Nephron (organoid): ENCODE measurements at regions not wholly inside any gene's neighbourhood (a gene's known extent, or its start where the extent isn't known, plus 50 kb on each side); places are given as distances from the start of the nearest gene placed in this dataset.

Experiments
- H3K27ac Mint-ChIP-seq, 3 experiments: 2 replicates each; pipeline ENCODE4 v1.8.0; 2020; ENCODE audit warnings: mixed read lengths in 3 of 3, mild to moderate bottlenecking in 2 of 3, moderate library complexity in 1 of 3
- H3K27me3 Mint-ChIP-seq: 2 replicates; pipeline ENCODE4 v1.8.0; 2021; ENCODE audit warnings: low read depth, mild to moderate bottlenecking, moderate library complexity, mixed read lengths
- H3K36me3 Mint-ChIP-seq: 2 replicates; pipeline ENCODE4 v1.8.0; 2020; ENCODE audit warnings: low read depth, mixed read lengths
- H3K4me1 Mint-ChIP-seq: 2 replicates; pipeline ENCODE4 v1.8.0; 2020; ENCODE audit warnings: mixed read lengths
- H3K4me3 Mint-ChIP-seq, 3 experiments: 2 replicates each; pipeline ENCODE4 v1.8.0; 2020; ENCODE audit warnings: mild to moderate bottlenecking in 3 of 3, mixed read lengths in 3 of 3, moderate library complexity in 2 of 3
- H3K9me3 Mint-ChIP-seq: 2 replicates; pipeline ENCODE4 v1.8.0; 2020; ENCODE audit warnings: mixed read lengths
- TF ChIP-seq, protein P1 (sequence below), 3 experiments: fragments of 200-600 bp; sonication (generic); IDR thresholded peaks; one replicate each; pipeline ENCODE4 v1.5.0; 2021; ENCODE audit warnings: antibody characterized with exemption in 3 of 3; ENCODE audit not compliant: unreplicated experiment in 3 of 3

- H3K4me3 Mint-ChIP-seq: no peak overlapping the region
- H3K27me3 Mint-ChIP-seq: no peaks in the 10 kb centered on the region
- peaks cover 63% of the 10 kb centered on the region for H3K4me1 Mint-ChIP-seq
- no peaks in the 10 kb centered on the region for H3K9me3 Mint-ChIP-seq
- H3K27ac Mint-ChIP-seq: no peak overlapping the region
- TF ChIP-seq, protein P1, sequence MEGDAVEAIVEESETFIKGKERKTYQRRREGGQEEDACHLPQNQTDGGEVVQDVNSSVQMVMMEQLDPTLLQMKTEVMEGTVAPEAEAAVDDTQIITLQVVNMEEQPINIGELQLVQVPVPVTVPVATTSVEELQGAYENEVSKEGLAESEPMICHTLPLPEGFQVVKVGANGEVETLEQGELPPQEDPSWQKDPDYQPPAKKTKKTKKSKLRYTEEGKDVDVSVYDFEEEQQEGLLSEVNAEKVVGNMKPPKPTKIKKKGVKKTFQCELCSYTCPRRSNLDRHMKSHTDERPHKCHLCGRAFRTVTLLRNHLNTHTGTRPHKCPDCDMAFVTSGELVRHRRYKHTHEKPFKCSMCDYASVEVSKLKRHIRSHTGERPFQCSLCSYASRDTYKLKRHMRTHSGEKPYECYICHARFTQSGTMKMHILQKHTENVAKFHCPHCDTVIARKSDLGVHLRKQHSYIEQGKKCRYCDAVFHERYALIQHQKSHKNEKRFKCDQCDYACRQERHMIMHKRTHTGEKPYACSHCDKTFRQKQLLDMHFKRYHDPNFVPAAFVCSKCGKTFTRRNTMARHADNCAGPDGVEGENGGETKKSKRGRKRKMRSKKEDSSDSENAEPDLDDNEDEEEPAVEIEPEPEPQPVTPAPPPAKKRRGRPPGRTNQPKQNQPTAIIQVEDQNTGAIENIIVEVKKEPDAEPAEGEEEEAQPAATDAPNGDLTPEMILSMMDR (IDR thresholded peaks at IDR 0.05; ENCODE audit: unreplicated experiment in 3 of 3): no peak
- H3K36me3 Mint-ChIP-seq: no peaks in the 10 kb centered on the region
These were observed 448.1 kb downstream of the ARHGEF28 start for GRCh38 chr5:74074111-74074510.

- no peaks in the 10 kb centered on the region for H3K27me3 Mint-ChIP-seq
- TF ChIP-seq, protein P1 (IDR thresholded peaks at IDR 0.05; ENCODE audit: unreplicated experiment in 3 of 3): no peak
- peak overlapping the region; percentile 6 to 61 (median 50) for H3K27ac Mint-ChIP-seq
These were observed 447.3 kb downstream of the ARHGEF28 start for GRCh38 chr5:74073257-74073656.

GRCh38 chr5:74072646-74073045 lies 446.6 kb downstream of the ARHGEF28 start:
- H3K36me3 Mint-ChIP-seq: no peaks in the 10 kb centered on the region
- H3K4me3 Mint-ChIP-seq: peak overlapping the region in 1 of 3 experiments; percentile 25
- H3K27me3 Mint-ChIP-seq: no peaks in the 10 kb centered on the region
- H3K9me3 Mint-ChIP-seq: no peaks in the 10 kb centered on the region
- H3K4me1 Mint-ChIP-seq: peaks cover 63% of the 10 kb centered on the region
- H3K27ac Mint-ChIP-seq: peak overlapping the region in 2 of 3 experiments; percentile 50 to 61
- TF ChIP-seq, protein P1 (IDR thresholded peaks at IDR 0.05; ENCODE audit: unreplicated experiment in 3 of 3): no peak

More at GRCh38 chr5:74073257-74073656, 447.3 kb downstream of the ARHGEF28 start:
- Mint-ChIP-seq H3K9me3 (no peaks in the 10 kb centered on the region), H3K36me3 (no peaks in the 10 kb centered on the region), H3K4me1 (peaks cover 63% of the 10 kb centered on the region), H3K4me3 (peak overlapping the region in 1 of 3 experiments; percentile 28)

DNA sequence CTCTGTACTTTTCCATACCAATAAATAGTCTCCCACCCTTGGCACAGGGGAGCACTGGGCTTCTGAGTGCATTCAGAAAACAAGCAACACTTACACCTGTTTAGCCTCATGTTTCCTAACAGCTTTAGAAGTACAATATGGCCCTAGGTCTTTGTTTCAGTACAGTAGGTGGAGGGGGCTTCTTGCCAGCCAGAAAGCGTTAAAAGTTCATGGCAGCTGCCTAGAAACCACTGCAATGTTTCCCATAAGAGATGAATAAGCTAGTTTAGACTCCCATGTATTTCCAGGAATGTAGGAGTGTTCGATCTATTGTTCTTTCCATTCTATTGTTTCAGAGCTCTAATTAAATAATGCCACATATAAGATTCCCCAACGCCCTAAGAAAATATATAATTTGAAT lies 444.8 kb downstream of the ARHGEF28 start:
- TF ChIP-seq, protein P1 (IDR thresholded peaks at IDR 0.05; ENCODE audit: unreplicated experiment in 3 of 3): no peak
- Mint-ChIP-seq H3K27me3 (no peaks in the 10 kb centered on the region), H3K4me3 (no peak overlapping the region), H3K27ac (no peak overlapping the region), H3K36me3 (no peaks in the 10 kb centered on the region), H3K9me3 (no peaks in the 10 kb centered on the region), H3K4me1 (peaks cover 50% of the 10 kb centered on the region)

- Mint-ChIP-seq H3K4me3 (no peak overlapping the region), H3K9me3 (peaks cover 2% of the 10 kb centered on the region), H3K4me1 (peaks cover 49% of the 10 kb centered on the region), H3K27me3 (no peaks in the 10 kb centered on the region), H3K27ac (no peak overlapping the region), H3K36me3 (no peaks in the 10 kb centered on the region)
- TF ChIP-seq, protein P1 (IDR thresholded peaks at IDR 0.05; ENCODE audit: unreplicated experiment in 3 of 3): no peak
These were observed 443.7 kb downstream of the ARHGEF28 start for GRCh38 chr5:74069741-74070140.

- H3K4me1 Mint-ChIP-seq: peaks cover 55% of the 10 kb centered on the region
- no peak overlapping the region for H3K4me3 Mint-ChIP-seq
- no peaks in the 10 kb centered on the region for H3K36me3 Mint-ChIP-seq
- H3K9me3 Mint-ChIP-seq: peaks cover 2% of the 10 kb centered on the region
- H3K27ac Mint-ChIP-seq: peak overlapping the region in 2 of 3 experiments; percentile 36 to 56
- TF ChIP-seq, protein P1 (IDR thresholded peaks at IDR 0.05; ENCODE audit: unreplicated experiment in 3 of 3): no peak
- H3K27me3 Mint-ChIP-seq: no peaks in the 10 kb centered on the region
These were observed 441.9 kb downstream of the ARHGEF28 start for GRCh38 chr5:74067748-74068541.
